Testis (tissue), 2 donors: ENCODE measurements at regions not wholly inside any gene's neighbourhood (a gene's known extent, or its start where the extent isn't known, plus 50 kb on each side); places are given as distances from the start of the nearest gene placed in this dataset.

Experiments used
- POLR2A ChIP-seq: fragments of 450-650 bp; IDR thresholded peaks from one replicate; pipeline ENCODE4 v1.6.1; 2017; ENCODE audit warnings: antibody characterized with exemption, mild to moderate bottlenecking, moderate library complexity
- TF ChIP-seq, protein P1 (sequence below), 3 experiments: fragments of 450-650 bp in 2 of 3; fragments of 200-600 bp in 1 of 3; sonication (generic) in 1 of 3; IDR thresholded peaks; one replicate each; pipeline ENCODE4 v1.5.1; 2016 to 2019; ENCODE audit warnings: antibody characterized with exemption in 3 of 3, mild to moderate bottlenecking in 2 of 3, moderate library complexity in 1 of 3

DNA sequence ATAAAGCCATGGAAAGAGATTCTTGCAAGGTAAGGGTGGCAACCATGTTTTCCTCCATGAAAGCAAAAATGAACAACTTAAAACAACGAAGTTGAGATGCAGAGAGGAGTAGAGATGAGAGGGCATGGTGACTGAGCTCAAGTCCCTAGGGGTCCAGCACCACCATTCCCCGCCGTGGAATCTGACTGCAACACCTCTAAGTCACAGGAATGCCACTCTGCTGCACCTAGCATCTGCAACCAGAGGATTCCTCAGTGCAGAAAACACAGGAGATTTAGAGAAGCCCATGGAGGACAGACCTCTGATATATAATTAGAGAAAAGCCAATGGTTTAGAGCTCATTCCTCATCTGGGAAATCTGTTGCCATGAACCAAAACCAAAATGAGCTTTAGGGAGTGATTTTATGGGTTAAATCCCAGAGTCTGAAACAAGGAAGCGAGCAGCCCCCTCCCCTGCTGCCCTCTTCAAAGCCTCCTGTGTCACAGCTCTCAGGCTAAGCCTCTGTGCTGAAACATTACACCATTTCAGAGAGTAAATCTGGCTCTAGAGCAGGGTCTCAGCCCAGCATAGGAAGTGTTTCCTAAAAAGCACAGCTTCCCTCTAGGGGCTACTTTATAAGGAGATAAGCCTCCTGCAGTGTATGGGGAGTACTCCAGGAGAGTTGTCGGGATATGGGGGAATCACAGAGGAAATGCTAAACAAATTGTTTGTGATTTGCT is 1043.6 kb downstream of the UQCRFS1 start:
- TF ChIP-seq, protein P1, sequence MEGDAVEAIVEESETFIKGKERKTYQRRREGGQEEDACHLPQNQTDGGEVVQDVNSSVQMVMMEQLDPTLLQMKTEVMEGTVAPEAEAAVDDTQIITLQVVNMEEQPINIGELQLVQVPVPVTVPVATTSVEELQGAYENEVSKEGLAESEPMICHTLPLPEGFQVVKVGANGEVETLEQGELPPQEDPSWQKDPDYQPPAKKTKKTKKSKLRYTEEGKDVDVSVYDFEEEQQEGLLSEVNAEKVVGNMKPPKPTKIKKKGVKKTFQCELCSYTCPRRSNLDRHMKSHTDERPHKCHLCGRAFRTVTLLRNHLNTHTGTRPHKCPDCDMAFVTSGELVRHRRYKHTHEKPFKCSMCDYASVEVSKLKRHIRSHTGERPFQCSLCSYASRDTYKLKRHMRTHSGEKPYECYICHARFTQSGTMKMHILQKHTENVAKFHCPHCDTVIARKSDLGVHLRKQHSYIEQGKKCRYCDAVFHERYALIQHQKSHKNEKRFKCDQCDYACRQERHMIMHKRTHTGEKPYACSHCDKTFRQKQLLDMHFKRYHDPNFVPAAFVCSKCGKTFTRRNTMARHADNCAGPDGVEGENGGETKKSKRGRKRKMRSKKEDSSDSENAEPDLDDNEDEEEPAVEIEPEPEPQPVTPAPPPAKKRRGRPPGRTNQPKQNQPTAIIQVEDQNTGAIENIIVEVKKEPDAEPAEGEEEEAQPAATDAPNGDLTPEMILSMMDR (IDR thresholded peaks at IDR 0.05): no peak
- no peak for TF ChIP-seq POLR2A
